ENCODE measurements at regions not wholly inside any gene's neighbourhood (a gene's known extent, or its start where the extent isn't known, plus 50 kb on each side); places are given as distances from the start of the nearest gene placed in this dataset.

- no peak for TF ChIP-seq YY1 (IDR thresholded peaks at IDR 0.05; ENCODE audit: insufficient read depth, insufficient read length)
- TF ChIP-seq ZNF274 (IDR thresholded peaks at IDR 0.05; ENCODE audit: low read depth, low read length) = no peak
Observed at GRCh38 chr12:58356794-58357193, 415.4 kb downstream of the ATP23 start.
